GM12865 (cell line): ENCODE measurements at regions not wholly inside any gene's neighbourhood (a gene's known extent, or its start where the extent isn't known, plus 50 kb on each side); places are given as distances from the start of the nearest gene placed in this dataset.

Experiments
- DNase-seq: peaks from one replicate; pipeline ENCODE4 v3.0.0; 2010; ENCODE audit warnings: low read depth
- H3K4me3 ChIP-seq: 2 replicates; pipeline ENCODE4 v1.5.1; 2011; ENCODE audit warnings: mild to moderate bottlenecking, low read depth, low read length, control low read depth
- CTCF ChIP-seq: IDR thresholded peaks from 2 replicates; pipeline ENCODE4 v1.5.1; 2011; ENCODE audit warnings: low read length, control low read depth, low read depth, inconsistent platforms; ENCODE audit not compliant: insufficient read depth; ENCODE audit errors: missing control alignments

GRCh38 chr2:150735894-150736498 lies 248.5 kb upstream of the RND3 start:
- H3K4me3 ChIP-seq: no peak overlapping the region
- DNase-seq: no peak
- TF ChIP-seq CTCF: no peak

- H3K4me3 ChIP-seq: no peak overlapping the region
- DNase-seq: no peak
These were observed 245.7 kb upstream of the RND3 start for GRCh38 chr2:150733051-150733618.

GRCh38 chr2:150732491-150732890 lies 245.0 kb upstream of the RND3 start:
- no peak for TF ChIP-seq CTCF
- peak; percentile 9 for DNase-seq
- no peak overlapping the region for H3K4me3 ChIP-seq

More at GRCh38 chr2:150733051-150733618, 245.7 kb upstream of the RND3 start:
- TF ChIP-seq CTCF: no peak

DNA sequence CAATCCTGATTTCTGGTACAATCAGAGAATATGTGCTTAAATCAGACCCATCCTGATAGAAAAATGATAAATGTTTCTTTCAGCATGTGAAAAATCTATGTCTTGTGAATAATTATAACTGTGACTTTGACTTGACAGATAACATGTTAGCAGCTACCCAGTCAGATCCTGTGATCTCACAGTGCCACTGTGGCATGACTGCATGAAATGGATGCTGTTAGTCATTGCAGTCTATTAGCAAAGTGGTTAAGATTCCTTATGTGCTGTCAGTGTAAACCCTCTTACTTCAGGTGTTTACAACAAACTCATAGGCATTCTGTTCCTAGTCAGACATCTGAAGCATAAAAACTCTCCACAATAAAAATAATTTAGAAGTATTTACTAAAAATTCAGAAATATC lies 244.6 kb upstream of the RND3 start:
- peak; percentile 9 for DNase-seq
- TF ChIP-seq CTCF: no peak

DNA sequence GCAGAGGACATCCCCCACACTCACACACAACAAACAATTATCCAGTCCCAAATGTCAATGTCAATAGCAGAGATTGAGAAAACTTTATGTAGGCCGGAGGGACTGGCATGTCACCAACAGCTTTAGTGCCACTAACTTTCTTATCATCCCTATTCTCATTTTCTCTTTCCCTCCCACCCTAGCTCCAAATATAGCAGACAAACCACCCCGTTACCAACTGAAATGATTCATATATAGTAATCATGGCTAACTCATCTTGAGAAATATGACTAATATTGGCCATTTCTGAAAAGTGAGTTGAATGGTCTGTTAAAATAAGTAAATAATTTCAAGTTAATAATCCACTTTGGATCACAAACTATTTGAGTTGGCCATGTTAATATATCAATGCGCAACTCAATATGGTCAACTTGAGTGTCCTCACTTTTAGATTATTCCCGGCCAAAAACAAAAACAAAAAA lies 242.1 kb upstream of the RND3 start:
- TF ChIP-seq CTCF: no peak
- no peak overlapping the region for H3K4me3 ChIP-seq
- peak; percentile 21 for DNase-seq

More for the DNA sequence above, 244.6 kb upstream of the RND3 start:
- no peak overlapping the region for H3K4me3 ChIP-seq

DNA sequence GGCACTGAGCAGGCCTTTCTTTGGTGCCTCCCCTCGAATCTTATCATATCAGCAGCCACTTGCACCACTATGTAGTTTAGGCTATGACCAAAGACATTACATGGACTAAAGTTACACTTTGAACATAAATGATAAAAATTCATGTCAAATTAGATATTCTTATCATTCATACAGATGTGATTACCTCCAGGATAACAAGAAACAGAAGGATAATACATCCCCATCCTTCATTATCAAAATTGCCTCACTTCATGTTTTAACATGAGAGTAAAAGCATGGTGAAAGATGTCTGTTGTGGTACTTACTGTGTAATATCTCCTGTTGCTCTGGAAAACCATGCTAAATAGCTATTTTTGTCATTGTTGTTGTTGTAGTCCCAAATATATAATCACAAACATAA lies 230.8 kb upstream of the RND3 start:
- no peak for DNase-seq
- no peak overlapping the region for H3K4me3 ChIP-seq
- no peak for TF ChIP-seq CTCF

- TF ChIP-seq CTCF: no peak
- no peak overlapping the region for H3K4me3 ChIP-seq
- DNase-seq: no peak
These were observed 228.7 kb upstream of the RND3 start for GRCh38 chr2:150716186-150716585.
